ENCODE measurements at regions not wholly inside any gene's neighbourhood (a gene's known extent, or its start where the extent isn't known, plus 50 kb on each side); places are given as distances from the start of the nearest gene placed in this dataset.

DNA sequence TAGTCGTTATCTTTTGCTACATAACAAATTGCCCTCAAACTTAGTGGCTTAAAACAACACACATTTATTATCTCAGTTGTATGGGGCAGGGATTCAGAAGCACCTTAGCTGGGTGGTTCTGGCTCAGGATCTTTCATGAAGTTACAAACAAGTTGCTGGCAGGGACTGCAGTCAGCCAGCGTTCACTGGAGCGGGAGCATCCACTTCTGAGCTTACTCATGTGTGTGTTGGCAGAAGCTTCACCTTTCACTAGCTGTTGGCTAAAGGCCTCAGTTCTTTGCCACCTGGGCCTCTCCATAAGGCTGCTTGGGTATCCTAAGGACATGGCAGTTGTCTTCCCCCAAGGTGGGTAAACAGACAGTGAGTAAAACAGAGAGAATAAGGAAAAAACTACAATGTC is 365.7 kb downstream of the RPS29 start:
- no peak for DNase-seq

DNA sequence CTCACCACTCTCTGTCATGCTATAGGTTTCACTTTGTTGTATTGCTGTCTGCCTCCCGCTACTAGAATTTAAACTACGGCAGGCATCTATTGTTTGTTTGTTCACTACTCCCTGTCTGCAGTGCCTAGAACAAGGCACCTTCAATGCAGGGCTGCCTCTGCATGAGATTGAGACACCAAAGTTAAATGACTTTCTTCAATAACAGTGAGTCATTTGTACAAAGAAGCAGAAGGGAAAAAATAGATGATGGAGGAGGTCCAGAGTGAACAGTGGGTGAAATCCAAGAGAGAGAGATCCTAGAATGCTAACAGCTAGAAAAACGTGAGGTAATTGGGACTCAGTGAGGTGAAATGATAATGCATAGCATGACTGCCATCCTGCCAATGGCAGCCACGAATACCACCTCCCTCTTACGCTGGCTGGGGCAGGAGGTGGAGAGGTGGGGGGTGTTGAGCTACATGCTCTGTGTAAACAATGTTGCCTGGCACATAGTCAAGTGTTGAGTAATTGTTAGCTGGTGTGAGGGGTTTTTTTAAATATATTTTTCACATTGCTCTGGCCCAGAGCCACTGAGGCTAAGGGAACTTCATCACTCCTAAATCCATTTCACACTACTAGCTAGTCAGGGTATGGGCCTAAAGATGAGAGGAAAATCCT is 367.6 kb downstream of the RPS29 start:
- DNase-seq, result no peak

DNA sequence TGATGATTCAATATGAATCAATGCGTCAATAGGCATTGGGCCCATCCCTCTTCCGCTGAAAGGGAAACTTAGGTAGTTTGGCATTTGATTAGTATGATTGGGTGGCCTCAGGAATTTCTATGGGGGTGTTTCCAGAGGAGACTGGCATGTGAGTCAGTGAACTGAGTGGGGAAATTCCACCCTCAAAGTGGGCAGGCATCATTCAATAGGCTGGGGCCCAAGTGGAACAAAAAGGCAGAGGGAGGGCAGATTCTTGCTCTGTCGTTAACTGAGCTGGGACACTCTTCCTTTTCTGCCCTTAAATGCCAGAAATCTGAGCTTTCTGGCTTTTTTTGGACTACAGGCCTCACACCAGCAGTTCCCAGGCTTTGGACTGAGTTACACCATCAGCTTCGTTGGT is 373.5 kb downstream of the RPS29 start:
- no peak for DNase-seq

DNA sequence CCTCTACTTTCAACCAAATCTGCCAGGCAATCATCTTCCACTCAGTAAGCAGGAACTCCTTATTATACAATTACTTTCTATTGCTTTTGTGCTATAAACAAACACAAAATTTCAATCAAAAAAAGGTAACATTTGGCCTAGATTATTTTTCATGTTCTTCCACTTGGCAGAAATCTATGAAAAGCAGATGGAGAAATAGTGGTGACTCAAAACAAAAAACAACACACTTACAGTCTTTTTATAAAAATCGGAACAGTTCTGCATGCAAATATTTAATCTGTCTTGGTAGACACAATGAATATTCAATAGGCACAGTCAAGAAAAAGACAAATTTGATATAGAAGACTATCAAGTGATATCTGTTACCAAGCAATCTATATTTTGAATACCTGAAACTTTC is 376.8 kb downstream of the RPS29 start:
- no peak for DNase-seq

DNA sequence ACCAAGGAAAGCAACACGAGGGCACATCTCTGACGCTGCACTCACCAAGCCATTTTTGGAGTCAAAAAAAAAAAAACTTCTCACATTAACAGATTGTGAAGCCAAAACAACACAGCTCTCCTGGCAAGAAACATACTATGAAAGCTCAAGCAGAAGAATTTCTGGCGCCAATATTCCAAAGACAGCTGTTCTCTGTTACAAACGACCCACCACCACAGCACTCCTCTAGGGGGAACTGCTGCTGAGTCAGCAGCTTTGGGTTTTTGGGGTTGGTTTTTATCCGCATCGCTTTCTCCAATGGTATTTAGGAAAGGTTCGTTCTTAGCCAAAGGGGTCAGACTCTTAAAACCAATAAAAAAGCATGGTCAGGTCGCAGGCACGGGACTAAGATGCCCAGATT is 379.4 kb downstream of the RPS29 start:
- no peak for DNase-seq

DNA sequence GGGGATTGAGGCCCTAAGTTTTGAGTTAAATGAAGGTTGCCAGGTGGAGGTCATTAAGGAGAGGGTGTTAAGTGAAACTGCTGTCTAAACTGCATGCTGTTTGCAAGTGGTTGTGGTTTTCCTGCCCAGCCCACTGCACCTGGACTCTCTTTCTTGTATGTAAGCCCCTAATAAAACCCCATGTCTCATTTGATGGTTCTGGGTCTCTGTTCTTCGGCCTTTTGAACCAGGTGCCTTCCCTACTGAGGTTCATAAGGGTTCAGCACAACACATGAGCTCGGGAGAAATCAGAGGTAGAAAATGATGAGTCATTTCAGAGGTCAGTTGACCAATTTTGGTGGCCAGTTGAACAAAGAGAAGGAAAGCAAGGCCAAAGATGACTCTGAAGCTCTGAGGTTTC is 382.5 kb downstream of the RPS29 start:
- DNase-seq, result no peak

DNA sequence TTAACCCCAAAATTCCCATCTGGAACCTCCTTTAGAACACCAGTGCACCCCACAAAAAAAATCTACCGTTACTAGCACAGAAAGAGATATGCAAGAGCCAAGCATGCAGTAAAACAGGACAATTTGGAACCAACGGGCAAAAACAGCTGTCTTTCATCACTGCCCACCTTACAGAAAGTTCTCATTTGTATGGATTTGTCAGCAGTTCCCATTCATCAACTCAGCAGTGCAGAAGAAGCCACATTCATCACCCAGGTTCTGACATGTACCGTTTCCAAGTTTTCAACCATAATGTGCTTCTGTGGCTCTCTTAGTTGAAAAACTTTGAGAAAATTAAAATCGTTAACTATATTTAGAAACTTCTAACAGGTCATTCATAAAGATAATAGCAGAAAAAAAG is 387.0 kb downstream of the RPS29 start:
- DNase-seq, result no peak

DNA sequence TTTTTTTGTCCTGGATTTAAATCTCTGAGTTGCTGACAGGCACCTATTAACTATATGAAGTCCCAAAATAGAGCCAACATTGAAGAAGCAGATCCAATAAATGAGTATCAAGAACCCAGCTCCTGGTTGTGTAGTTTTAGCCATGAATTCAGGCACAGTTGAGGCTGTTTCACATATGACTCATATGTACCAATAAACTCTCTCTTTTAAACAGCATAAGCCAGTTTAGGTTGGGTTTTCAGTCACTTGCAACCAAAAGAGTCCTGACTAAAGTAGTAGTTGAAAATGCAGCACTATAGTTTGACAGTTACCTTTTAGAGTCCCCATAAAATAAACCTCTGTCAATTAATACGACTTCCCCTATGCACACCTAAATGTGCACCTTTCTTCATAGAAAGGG is 389.9 kb downstream of the RPS29 start:
- no peak for DNase-seq

DNA sequence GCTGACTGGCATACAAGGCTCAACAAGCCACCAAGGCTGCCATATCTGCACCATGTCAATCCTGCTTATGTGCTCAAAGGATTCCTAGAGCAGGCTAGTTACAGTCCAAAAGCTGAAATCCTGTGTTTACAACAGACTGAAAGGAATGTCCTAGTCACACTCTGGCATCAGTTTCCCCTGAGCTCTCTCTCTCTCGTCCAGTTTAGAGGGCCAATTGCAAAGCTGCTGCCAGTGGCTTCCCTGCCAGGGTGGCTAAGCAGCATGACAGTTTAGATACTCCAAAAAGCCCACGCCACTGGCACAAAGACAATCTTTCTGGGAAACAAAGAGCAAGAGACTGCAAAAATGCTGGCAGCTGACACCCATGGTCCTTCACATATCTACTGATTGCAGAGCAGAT is 392.1 kb downstream of the RPS29 start:
- no peak for DNase-seq

DNA sequence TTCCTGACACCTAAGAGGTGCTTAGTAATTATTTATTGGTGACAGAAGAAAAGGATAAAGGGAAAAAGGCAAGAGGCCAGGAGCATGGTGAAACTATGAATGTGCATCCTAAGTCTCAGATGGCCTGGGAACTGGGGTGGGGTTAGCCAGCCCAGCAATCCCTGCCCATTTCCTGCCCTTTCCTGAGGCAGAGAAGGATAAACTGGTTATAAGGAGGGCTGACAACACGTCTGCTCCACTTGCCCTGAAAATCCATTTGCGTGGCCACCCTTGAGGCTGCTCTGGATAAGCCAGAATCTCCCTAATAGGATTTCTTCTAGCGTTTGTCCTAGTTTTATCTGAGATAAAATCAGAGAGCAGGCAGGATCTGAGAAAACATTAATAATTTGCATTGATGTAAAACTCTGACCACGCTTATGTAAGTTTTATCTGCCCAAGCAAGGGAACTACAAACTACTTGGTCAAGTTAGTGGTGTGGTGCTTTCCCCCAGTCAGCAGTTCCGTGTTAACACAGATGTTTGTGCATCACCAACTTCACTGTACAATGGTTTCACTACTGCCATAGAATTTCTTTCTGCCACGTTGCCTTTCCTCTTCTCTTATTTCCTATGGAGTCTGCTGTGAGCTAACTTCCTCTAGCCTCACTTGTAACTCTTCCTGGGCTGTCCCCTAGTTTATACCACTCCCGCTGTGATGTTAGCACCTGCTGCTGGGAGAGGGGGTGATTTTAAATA is 392.7 kb downstream of the RPS29 start:
- DNase-seq, result no peak

DNA sequence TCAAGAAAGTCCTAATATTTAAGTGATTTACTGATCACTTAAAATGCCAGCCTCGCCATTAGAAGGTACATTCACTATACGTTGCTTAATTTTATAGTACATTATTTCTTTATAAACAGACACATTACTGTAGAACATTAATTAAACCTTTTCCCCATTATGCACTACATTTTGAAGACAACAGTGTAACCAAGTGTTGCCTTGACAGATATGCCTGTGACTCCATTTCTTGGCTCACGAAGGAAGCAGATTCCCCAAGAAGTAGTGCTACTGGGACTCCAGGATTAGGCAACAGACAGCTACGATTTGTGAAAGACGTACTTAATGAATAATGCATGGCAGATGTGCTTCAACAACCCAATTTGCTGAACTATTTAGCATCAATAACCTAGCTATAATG is 394.8 kb downstream of the RPS29 start:
- DNase-seq, result no peak

DNA sequence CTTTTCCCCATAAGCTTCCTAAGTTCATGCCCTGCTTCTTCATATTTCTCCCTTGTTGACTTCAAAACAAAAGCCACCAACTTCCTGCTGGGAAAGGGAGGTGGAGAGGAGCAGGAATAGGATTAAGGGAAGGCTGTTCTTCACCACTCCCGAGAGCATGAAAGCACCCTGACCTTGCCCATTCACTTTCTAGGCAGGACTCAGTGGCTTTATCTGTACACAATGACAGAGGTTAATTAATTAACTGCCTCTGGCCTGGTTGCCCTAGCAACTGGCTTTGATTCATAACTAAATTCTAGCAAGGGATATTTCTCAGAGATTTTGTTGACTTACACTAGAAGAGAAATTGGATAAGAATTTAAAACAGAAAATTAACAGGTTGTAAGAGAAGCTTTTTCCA is 396.8 kb downstream of the RPS29 start:
- no peak for DNase-seq

DNA sequence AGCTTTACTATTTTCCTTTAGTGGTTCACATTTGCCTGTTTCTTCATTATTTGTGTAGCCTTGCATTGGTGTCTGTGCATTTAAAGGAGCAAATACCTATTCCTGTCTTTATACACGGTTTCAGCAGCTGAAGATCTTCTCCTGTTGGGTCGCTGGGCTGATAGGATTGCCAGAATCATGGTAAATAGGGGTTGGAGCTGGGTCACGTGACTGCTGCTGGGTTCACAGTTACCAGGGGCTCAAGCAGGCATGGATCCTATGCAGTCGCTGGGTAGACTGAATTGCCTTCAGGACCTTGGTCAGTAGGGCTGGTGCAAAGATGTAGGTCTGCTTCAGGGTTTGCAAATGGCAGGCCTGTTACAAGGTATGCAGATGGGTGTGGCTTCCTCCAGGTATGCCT is 398.4 kb downstream of the RPS29 start:
- DNase-seq, result no peak

DNA sequence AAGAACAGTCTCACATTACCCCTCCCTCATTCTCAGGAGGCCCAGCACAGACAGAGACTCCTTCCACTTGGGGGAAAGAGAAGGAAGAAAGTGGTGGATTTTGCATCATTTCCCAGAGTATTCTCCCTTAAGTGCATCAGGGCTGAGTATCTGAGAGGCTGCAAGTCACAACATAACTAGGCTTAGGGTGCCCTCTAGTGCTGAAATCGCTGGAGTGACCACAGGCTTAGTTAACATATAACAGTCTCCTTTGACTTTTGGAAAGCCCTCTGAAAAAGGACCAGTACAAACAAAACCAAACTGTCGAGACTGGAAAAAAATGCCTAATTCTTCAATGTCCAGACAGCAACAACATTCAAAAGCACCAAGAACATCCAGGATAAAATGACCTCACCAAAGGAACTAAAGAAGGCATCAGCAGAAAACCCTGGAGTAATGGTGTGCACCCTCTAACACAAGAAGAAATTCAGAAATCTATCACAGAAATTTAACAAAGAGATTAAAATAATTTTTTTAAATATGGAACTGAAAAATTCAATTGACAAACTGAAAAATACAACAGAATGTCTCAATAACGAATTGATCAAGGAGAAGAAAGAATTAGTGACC is 412.3 kb downstream of the RPS29 start:
- DNase-seq, result peak; percentile 30

DNA sequence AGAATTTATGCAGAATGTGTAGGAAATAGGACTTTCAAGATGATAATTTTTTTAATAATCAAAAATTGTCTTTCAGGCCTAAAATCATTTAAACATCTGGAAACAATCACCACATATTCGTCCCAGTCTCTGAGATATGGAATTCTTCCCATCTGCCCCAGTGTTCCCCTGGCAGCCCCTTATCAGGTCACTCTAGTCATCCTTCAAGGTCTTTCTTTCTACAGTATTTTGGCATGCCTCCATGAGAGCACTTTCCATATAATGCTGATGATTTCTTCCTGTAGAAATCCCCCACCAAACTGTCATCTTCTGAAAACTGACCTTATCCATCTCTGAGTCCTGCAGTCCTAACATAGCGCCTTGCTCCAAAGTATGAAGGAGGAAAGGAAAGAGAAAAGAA is 422.1 kb downstream of the RPS29 start:
- DNase-seq, result no peak

DNA sequence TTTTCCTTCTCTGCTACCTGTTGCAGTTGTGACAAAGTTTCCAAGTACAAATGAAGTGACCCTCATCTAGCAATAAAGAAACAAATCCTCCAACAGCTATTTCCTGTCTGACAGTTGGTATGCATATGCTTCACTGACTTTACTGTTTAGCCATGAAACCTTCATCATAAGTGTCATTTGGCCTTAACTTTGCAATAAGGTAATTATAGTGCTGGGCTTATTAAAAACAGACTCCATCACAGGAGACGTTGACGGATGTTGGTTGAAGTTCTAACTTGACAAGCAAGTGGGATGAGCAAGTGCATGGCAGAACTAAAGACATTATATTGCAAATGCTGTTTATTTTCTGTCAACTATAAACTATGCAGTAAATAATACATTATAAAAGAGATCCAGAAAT is 425.2 kb downstream of the RPS29 start:
- no peak for DNase-seq

DNA sequence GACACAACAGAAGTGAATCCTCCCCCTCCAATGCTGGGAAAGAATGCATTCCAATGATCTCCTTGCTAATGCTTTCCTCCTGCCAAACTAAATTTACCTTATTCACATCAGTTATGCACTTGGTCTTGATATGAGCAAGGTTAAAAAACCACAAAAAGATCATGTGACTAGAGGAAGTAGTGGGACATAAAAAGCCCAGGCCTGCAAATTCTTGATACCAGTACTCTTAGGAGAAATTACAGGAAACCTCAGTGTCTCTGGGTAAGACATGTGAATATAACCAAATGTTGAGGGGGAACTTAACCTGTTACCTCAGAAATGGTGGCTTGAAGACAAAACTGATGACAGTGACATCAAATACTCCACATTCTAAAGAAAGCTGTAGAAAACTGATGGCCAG is 427.1 kb downstream of the RPS29 start:
- no peak for DNase-seq

DNA sequence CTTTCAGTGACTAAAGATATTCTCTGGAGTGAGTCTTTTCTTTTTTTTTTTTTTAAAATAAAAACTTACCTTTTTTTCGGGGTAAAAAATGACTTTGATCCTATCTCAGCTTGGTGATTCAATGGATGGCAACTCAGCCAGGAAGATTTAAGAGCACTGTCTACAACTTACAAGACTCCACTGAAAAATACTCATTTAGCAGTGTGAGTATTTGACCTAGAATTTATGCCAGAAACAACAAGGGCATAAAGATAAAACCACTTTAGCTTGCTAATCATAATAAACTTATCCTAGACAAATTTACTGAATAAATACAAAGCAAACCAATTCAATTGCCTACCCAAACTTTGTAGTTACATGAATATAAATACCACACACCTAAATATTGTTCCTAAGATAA is 446.6 kb downstream of the RPS29 start:
- no peak for DNase-seq

DNA sequence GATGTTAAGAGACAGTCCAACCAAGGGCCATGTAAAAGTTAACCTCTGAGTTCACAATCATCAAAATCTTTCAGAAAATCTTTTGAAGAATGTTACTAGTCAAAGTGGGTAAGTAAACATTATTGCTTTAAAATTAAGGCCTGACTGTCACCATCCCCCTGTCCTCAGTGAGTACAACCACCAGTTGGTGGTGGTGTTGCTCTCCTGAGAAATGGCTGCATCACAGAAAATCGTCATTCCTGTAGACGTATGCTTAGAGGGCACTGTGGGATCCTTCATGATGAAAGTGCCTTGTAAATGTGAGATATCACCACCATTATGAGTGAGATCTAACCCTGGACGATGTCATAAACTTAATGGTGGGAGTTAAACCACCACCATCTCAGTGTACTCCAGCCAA is 451.2 kb downstream of the RPS29 start:
- DNase-seq, result no peak

DNA sequence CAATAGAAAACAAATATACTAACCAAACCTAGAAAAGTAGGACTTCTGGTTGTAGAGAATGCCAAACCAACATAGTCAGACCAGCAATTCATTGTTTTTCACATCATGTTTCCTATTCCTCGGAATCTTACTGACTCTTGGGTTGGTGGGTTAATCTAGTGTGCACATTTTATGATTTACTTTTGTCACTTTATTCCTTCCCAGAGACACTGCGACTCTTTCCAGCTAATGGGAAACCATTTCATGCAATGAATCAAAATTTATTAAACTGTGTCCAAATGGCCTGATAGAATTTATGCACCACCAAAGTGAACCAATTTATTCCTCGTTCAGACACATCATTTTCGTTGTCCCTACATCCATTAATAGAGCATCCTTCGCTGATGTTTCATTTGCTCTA is 464.9 kb downstream of the RPS29 start:
- DNase-seq, result no peak

DNA sequence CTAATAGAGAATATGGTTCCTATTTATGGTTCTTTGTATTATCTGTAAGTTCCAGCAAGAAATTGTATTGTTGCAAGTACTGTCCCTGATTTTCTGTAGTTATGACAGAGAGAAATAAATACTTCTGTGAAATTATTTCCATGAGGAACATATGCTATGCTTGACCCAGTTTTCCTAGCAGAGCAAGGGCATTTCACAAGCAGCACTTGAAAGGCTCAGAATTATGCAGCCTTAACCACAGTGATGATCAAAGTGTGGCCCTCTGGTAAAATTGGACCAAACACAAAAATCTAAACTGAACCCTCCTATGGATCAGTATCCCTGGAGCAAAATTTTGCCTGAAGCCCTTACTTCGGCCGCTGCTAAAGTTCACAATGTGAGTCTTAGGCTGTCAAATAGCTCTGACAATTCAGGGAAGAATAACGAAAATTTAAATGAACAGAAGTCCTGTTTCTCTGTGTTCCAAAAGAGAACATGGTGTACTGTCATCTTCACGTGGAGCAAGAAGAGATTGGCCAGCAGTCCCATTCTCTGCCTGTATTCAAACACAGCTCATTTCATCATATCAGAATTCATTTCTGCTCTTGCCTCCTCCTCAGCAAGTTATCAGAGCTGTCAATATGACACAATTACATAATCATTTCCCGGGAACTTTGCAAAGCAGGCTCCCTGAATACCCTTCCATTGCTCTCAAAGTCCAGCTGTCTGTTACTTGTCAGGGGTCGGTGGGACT is 471.9 kb downstream of the RPS29 start:
- no peak for DNase-seq

DNA sequence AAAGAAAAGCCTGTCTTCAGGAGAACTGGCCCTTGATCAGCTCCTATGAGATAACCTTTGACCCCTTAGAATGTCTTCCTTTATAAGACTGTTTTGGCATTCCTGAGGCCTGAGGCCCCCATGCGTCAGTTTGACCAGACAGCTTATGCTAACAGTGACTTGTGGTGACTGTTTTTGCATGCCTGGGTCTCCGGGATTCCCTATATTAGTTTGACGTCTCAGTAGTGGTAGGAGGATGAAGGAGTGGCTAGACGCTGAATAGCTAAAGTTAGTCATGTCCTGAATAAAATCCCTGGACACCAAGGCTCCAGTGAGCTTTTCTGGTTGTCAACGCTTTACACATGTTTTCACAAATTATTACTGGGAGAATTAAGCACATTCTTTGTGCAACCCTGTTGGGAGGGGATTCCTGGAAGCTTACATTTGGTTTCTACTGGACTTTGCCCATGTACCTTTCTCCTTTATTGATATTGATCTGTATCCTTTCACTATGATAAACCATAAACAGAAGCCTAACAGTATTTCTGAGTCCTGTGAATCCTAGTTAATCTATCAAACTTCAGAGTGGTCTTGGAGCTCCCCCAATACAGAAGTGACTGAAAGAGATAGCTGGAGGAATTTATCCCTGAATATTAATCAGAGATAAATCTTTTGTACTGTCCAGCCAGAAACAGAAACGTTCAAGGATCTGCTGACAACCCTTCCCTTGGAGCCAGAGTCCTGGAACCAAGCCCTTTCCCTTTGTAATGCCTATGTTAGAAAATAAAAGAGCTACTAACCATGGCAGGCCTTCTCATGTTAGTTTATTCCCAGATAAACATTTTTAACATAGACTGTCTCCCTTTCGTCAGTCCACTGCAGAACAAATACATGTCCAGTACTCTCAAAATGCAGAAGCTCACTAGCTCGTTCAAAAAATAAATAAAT is 479.2 kb downstream of the RPS29 start:
- DNase-seq, result no peak

DNA sequence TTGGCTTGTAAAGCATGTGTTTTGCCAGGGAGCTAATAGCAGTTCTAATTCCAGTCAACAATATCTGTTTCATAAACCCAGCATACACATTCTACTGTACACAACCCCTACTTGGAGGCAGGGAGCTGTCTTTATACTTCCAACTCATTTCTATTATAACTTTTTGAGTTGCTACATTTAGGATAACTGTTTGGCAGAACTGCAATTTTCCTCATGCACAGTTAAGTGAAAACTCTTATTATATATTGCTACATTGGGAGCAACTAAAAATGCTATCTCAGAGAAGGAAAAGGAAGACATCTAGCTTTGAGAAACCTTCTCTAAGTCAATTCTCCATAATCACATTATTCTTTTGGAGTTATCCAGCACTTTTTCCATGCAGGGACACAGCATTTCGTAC is 480.2 kb downstream of the RPS29 start:
- no peak for DNase-seq

Measured in stimulated activated CD4-positive, alpha-beta T cell treated with anti-CD3 and anti-CD28 coated beads, Interleukin-1b, Interleukin-23, amount 100 ng/mL, for 48 hours (primary cell).